Uterus (tissue), 3 donors: ENCODE measurements at regions not wholly inside any gene's neighbourhood (a gene's known extent, or its start where the extent isn't known, plus 50 kb on each side); places are given as distances from the start of the nearest gene placed in this dataset.

Experiments used
- DNase-seq, 2 donors: peaks; one replicate each; pipeline ENCODE4 v3.0.0-alpha.2; 2019 to 2020
- H3K27ac ChIP-seq, 2 donors: fragments of 200-600 bp; sonication (generic); 1 replicate in 1 of 2; 2 replicates in 1 of 2; pipeline ENCODE4 v1.5.1; 2016 to 2018
- H3K27me3 ChIP-seq, 2 donors: fragments of 200-600 bp; sonication (generic); one replicate each; pipeline ENCODE4 v1.5.1; 2018 to 2019; ENCODE audit warnings: control low read depth in 1 of 2
- H3K36me3 ChIP-seq, 2 donors: fragments of 200-600 bp; sonication (generic); one replicate each; pipeline ENCODE4 v1.5.1; 2019; ENCODE audit warnings: control low read depth in 1 of 2
- H3K4me1 ChIP-seq, 2 donors: fragments of 200-600 bp; sonication (generic); one replicate each; pipeline ENCODE4 v1.5.1; 2018 to 2019; ENCODE audit warnings: control low read depth in 1 of 2
- H3K4me3 ChIP-seq, 2 donors: fragments of 200-600 bp; sonication (generic); 1 replicate in 1 of 2; 2 replicates in 1 of 2; pipeline ENCODE4 v1.5.1; 2018 to 2019; ENCODE audit warnings: mild to moderate bottlenecking in 1 of 2
- H3K9me3 ChIP-seq, 2 donors: fragments of 200-600 bp; sonication (generic); one replicate each; pipeline ENCODE4 v1.5.1; 2019; ENCODE audit warnings: control low read depth in 1 of 2
- POLR2A ChIP-seq, 2 donors: fragments of 450-650 bp; IDR thresholded peaks; one replicate each; pipeline ENCODE4 v1.6.1; 2016; ENCODE audit warnings: antibody characterized with exemption in 2 of 2, mild to moderate bottlenecking in 1 of 2, moderate library complexity in 1 of 2
- intact Hi-C: fragments of 100-400 bp; cut with DNase I; formaldehyde crosslinking; loops from one replicate; pipeline ENCODE4 v1.15.1; 2023; ENCODE audit warnings: low total_unique reads
- TF ChIP-seq, protein P1 (sequence below), 4 experiments: fragments of 200-600 bp in 2 of 4; fragments of 450-650 bp in 2 of 4; sonication (generic) in 2 of 4; IDR thresholded peaks; one replicate each; pipeline ENCODE4 v1.5.1; 2016 to 2019; ENCODE audit warnings: antibody characterized with exemption in 4 of 4, mild to moderate bottlenecking in 2 of 4, moderate library complexity in 1 of 4
- donor health status: DM: yes; HTN: yes; CAD: no.

DNA sequence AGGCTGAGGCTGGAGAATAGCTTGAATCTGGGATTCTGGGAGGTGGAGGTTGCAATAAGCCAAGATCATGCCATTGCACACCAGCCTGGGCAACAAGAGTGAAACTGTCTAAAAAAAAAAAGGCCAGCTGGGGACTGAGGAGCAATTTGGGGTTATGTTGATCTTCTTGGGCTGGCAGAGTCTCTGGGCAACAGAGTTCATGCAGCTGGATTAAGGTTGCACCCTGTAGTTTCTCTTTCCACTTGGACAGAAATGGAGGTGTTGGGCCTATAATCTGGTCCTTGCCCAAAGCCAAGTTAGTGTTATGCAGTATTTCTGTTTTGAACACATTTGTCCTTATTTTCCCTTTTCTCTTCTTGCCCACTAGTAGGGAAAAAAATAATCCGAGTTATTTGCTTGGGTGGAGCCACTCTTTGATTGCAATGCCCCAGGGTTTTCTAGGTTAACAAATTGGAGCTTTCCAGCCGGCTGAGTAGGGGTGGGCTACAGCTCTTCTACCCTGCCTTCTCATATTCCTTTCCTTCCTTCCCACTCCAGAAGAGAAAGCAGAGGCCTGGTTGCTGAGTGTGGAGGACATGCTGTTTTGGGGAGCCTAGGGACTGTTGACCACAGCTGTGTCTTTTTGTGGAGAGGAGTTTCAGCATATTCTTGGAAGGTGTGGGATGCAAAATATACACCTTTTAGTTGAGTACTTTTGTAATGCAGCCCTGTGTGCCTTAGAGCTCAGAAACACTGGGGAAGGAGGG, 213.9 kb downstream of the SOX4 start:
- TF ChIP-seq, protein P1, sequence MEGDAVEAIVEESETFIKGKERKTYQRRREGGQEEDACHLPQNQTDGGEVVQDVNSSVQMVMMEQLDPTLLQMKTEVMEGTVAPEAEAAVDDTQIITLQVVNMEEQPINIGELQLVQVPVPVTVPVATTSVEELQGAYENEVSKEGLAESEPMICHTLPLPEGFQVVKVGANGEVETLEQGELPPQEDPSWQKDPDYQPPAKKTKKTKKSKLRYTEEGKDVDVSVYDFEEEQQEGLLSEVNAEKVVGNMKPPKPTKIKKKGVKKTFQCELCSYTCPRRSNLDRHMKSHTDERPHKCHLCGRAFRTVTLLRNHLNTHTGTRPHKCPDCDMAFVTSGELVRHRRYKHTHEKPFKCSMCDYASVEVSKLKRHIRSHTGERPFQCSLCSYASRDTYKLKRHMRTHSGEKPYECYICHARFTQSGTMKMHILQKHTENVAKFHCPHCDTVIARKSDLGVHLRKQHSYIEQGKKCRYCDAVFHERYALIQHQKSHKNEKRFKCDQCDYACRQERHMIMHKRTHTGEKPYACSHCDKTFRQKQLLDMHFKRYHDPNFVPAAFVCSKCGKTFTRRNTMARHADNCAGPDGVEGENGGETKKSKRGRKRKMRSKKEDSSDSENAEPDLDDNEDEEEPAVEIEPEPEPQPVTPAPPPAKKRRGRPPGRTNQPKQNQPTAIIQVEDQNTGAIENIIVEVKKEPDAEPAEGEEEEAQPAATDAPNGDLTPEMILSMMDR (IDR thresholded peaks at IDR 0.05) = no peak
- no peak for TF ChIP-seq POLR2A (IDR thresholded peaks at IDR 0.05)
- Histone ChIP-seq H3K27ac (peak overlapping the region; percentile 75 to 83), H3K4me3 (no peak overlapping the region), H3K27me3 (no peaks in the 10 kb centered on the region), H3K9me3 (no peaks in the 10 kb centered on the region), H3K36me3 (no peaks in the 10 kb centered on the region), H3K4me1 (peaks cover 0 to 4% of the 10 kb centered on the region in 2 donors)
- DNase-seq = no peak
- intact Hi-C loops = no loop called here

DNA sequence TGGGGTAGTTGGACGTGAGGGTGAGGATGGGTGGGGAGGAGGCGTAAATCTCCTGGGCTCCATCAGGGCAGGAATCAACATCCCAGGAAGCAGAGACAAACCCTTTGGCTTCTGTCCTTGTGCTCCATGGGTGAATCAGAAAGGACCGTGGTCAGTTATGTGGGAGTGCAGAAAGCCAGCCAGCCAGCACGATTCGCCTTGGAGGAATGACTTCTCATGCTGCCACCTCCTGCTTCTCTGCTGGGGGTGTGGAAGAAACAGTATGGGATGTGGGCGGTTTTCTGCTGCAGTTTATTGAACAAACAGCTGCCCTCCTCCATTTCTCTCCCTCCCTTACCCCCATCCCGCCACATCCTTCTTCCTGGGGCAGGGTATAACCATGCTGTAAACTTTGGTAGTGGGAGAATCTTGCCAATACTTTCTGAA, 214.5 kb downstream of the SOX4 start:
- H3K4me3 ChIP-seq = no peak overlapping the region

DNA sequence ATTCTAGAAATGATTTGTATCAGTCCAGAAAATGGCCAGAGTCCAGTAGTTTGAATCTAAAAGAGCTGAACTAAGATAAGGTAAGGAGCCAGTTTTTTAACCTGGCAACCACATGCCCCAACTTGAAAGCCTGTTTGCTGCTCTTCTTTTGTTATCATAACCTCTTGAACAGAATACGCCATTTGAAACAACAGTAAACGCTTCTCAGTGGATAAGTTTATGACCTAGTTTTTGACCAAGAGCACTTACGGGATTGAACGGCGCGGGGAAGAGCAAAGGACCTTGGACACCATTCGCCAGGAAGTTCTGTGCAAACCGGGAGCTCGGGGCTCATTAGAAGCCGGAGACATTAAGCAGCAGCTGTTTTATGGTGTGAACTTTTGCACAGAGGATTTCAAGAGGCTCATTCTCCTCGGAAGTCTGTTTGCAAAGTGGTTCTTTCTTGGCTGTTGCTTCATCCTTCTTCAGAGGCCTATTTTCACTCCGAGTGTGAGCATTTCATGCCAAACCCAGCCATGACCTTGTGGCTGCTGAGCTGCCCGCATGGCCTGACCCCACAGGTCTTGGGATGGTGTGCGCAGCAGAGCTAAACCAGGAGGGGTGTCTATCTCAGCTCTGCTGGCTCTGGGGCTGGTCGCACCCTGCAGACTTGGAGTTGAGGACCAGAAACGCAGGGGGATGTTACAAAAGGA, 215.1 kb downstream of the SOX4 start:
- no peak overlapping the region for H3K4me3 ChIP-seq
- TF ChIP-seq, protein P1 (IDR thresholded peaks at IDR 0.05) = no peak
- no peak for TF ChIP-seq POLR2A (IDR thresholded peaks at IDR 0.05)
- intact Hi-C loops = no loop called here
- no peaks in the 10 kb centered on the region for H3K9me3 ChIP-seq
- H3K27ac ChIP-seq = peak overlapping the region; percentile 75 to 83
- no peaks in the 10 kb centered on the region for H3K36me3 ChIP-seq
- DNase-seq = peak; percentile 47 to 59
- H3K27me3 ChIP-seq = no peaks in the 10 kb centered on the region
- H3K4me1 ChIP-seq = peaks cover 0 to 4% of the 10 kb centered on the region in 2 donors

More for the DNA sequence above, 214.5 kb downstream of the SOX4 start:
- Histone ChIP-seq H3K4me1 (peaks cover 0 to 4% of the 10 kb centered on the region in 2 donors), H3K36me3 (no peaks in the 10 kb centered on the region), H3K27me3 (no peaks in the 10 kb centered on the region), H3K9me3 (no peaks in the 10 kb centered on the region), H3K27ac (peak overlapping the region; percentile 75 to 83)
- TF ChIP-seq, protein P1 (IDR thresholded peaks at IDR 0.05) = no peak
- intact Hi-C loops = no loop called here
- peak; percentile 46 to 57 for DNase-seq

DNA sequence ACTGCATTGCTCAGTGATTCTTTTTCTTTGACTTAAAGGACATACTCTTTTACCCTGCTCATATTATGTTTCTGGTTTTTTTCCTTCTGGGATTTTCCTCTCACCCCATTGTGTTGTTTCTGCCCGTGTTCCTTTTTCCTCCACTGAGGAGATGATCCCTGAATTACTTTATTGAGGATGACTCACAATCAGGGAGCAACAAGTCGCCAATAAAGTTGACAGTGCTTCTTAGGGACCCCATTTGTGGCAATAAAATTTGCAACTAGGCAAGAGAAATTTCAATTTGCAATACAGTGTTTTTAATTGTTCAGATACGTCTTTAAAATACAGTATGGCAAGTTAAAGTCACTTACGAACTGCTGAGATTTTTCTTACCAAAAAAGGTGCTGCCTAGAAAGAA, 217.9 kb downstream of the SOX4 start:
- H3K27ac ChIP-seq = peak overlapping the region; percentile 13 to 83
- no peak for DNase-seq
- TF ChIP-seq, protein P1 (IDR thresholded peaks at IDR 0.05) = no peak
- TF ChIP-seq POLR2A (IDR thresholded peaks at IDR 0.05) = no peak
- no peaks in the 10 kb centered on the region for H3K36me3 ChIP-seq
- intact Hi-C loops = no loop called here
- no peaks in the 10 kb centered on the region for H3K9me3 ChIP-seq
- H3K27me3 ChIP-seq = no peaks in the 10 kb centered on the region
- H3K4me3 ChIP-seq = no peak overlapping the region
- H3K4me1 ChIP-seq = peaks cover 0 to 4% of the 10 kb centered on the region in 2 donors

DNA sequence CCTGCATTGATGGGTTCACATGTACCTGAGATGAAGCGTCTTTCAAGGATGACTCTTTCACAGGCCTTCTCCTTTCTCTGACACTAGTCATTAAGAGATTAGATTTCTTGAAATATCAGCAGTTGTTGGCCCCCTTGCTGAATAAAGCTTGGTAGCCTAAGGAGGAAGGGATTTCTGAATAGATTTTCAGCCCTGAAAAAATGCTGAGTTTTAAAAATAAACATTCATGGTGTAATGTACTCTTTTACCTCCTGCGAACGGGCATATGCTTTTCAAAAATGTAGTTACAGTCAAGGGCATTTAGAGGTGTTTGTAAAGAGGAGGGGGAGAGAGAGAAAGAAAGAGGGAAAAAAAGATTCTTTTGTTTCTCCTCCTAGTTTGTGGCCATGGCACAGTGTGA, 222.7 kb downstream of the SOX4 start:
- TF ChIP-seq POLR2A (IDR thresholded peaks at IDR 0.05) = no peak
- TF ChIP-seq, protein P1 (IDR thresholded peaks at IDR 0.05) = no peak
- no peaks in the 10 kb centered on the region for H3K9me3 ChIP-seq
- no peak overlapping the region for H3K4me3 ChIP-seq
- H3K27me3 ChIP-seq = no peaks in the 10 kb centered on the region
- no peaks in the 10 kb centered on the region for H3K4me1 ChIP-seq
- DNase-seq = no peak
- H3K36me3 ChIP-seq = no peaks in the 10 kb centered on the region
- intact Hi-C loops = no loop called here
- H3K27ac ChIP-seq = no peak overlapping the region
